GM21619 (cell line): ENCODE measurements at regions not wholly inside any gene's neighbourhood (a gene's known extent, or its start where the extent isn't known, plus 50 kb on each side); places are given as distances from the start of the nearest gene placed in this dataset.
A peak's percentile ranks its signal among the peaks of the same experiment; 100 is the strongest.
"Not testable (repeated sequence)": the region's sequence is repeated elsewhere in the genome, so short reads cannot be mapped to it uniquely, and the experiment has no call there.

Experiments
- ATAC-seq: cut with Tn5 transposase; IDR thresholded peaks from one replicate; pipeline ENCODE4 v1.9.1; 2021; ENCODE audit not compliant: unreplicated experiment

GRCh38 chr5:103883143-103883542 is 320.6 kb upstream of the NUDT12 start:
- no peak for ATAC-seq

- no peak for ATAC-seq
Measured at GRCh38 chr5:103881560-103881959, 319.0 kb upstream of the NUDT12 start.

DNA sequence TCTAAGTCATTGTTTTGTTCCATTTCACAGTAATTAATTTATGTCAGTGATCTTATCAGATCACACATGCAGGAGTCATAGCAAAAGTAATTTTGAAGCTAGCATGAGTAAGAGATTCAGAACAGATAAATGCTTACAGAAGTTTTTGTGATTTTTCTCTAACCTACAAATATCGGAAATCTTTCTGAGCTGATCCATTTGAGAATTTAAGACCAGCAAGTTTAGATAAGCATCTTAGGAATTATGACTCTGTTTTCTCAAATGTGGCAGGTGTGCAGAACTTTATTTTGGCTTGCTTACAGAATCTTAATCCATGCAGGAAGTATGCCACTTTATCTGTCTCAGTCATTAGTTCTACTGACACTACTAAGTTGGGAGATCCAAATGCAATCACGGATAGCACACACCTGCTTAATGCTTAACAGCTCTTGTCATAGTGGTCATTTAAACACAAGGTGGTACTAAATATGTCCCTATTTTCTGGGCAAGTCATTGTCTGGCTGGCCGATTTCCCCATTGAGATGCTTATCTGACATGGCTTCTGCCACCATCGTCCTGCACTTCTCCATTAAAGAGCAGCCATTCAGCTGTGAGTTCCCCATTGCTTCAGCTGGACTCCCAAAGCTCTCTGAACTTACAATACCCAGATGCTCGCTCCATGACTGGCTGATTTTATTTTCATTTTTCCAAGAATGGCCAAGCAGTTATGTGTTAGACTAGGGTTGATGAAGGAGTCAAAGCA is 305.4 kb upstream of the NUDT12 start:
- ATAC-seq: no peak

DNA sequence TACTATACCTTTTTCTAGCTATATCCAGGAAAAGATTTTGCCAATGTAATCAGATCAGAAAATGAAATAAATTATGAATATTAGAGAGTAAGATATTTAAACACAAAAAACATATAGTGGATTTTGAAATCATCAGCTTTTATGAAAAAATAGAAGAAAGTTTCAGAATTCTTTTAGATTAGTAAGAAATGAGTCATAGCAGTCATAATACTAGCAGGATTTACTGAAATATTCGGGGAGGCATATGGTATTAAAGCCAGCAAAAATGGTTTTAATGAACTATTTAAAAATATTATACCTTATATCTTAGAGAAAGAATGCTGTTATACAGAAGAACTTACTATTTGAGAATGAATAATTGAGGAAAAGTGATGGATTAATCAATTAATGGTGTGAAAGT is 303.6 kb upstream of the NUDT12 start:
- ATAC-seq: no peak

- ATAC-seq: no peak
Measured at GRCh38 chr5:103862398-103862797, 299.8 kb upstream of the NUDT12 start.

DNA sequence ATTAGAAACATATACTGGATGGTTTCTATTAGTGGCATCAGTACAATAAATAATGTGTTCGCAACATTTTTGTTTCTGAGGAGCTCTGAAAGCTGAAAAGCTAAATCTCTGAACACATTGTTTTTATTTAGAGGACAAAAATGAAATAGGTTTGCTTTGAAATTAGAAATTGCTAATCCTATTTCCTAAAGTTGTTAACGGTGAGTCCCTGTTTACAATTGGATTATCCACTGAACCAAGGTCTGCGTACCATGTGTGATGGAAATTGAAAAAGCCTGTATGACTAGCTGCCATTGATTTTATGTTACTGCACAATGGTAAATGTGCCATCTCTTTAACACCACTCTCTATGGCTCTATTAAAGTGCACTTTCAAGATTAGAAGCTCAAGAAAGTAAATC is 297.7 kb upstream of the NUDT12 start:
- no peak for ATAC-seq

- ATAC-seq: not testable (repeated sequence)
Measured at GRCh38 chr5:103858367-103858766, 295.8 kb upstream of the NUDT12 start.

GRCh38 chr5:103851091-103851490 is 288.5 kb upstream of the NUDT12 start:
- no peak for ATAC-seq

GRCh38 chr5:103849934-103850333 is 287.3 kb upstream of the NUDT12 start:
- no peak for ATAC-seq

GRCh38 chr5:103847060-103847459 is 284.5 kb upstream of the NUDT12 start:
- ATAC-seq: no peak

DNA sequence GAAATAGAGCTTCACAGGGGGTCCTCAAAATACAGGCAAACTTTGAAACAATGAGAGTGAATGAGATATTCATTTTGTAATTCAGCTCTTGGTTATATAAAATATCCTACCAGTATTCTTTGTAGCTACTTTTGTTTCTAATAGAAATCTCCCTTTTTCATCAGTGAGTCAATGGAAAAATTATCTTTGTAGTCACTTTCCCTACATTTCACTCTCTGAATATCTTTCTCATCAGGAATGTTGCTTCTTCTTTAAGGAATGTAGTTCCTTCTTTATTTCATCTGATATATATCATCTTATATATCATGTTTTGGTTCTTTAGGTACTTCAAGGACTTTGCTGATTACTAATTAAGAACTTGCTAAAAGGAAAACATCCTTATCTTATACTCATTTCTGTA is 280.3 kb upstream of the NUDT12 start:
- ATAC-seq: no peak

DNA sequence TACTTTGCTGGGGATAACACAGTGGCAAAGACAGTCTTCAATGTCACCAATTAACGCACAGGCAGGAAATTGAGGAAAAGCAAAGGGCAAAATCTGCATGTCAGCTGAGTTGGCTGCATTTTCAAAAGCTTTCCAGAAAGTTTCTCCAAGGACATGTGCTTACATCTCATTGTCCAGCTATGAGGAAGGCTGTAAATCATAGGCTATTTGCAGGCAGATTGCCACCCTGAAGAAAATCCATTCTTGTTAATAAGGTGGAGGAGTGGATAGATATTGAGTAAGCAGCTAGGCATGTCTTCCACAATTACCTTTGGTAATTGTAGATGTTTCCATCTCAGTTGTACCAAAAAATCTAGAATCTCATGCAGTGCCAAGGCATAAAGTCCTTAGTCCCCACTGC is 278.0 kb upstream of the NUDT12 start:
- ATAC-seq: no peak

GRCh38 chr5:103834216-103834615 is 271.6 kb upstream of the NUDT12 start:
- no peak for ATAC-seq

- no peak for ATAC-seq
Measured at GRCh38 chr5:103829585-103829984, 267.0 kb upstream of the NUDT12 start.

- no peak for ATAC-seq
Measured at GRCh38 chr5:103827976-103828375, 265.4 kb upstream of the NUDT12 start.

DNA sequence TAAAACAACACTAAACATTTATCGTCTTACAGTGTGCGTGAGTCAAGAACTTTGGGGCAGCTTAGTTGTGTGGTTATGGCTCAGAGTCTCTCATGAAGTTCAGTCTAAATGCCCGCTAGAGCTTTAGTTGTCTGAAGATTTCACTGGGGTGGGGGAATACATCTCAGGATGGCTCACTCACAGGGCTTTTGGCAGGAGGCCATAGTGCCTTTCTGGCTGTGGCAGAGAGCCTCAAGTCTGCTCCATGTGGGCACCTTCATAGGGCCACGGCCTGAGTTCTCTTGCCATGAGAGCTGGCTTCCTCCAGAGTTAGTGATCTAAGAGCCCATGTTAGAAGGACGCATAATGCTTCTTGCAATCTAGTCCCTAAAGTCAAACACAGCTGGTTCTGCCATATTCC is 258.8 kb upstream of the NUDT12 start:
- ATAC-seq: no peak

DNA sequence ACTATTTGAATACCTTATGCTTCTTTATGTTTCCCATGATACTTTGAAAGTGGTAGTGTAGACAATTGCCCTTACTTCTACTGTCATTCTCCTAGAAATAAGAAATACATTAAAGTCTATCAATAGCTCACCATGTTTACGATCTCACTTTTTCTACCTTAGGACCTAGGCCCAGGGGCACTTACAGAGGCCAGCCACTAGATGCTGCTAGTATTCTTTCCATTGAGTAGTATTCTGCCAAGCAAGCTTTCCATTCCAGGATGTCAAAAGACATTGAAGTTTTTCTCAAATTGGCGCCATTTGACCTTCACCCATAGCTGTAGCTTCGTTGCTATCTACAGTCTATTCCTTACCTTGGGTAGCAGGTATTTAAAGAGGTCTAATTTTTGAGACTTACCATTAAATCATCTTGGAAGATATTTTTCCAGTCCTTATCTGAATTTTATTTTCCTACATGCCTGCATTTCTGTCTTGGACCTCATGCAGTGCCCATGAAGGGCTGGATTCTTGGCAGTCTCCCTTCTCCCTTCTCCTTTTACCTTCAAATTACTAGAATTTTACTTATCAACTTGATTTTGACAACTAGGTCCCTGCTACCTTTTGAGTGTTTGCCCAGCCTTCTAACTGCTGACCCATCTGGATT is 246.0 kb upstream of the NUDT12 start:
- ATAC-seq: peak; percentile 95

DNA sequence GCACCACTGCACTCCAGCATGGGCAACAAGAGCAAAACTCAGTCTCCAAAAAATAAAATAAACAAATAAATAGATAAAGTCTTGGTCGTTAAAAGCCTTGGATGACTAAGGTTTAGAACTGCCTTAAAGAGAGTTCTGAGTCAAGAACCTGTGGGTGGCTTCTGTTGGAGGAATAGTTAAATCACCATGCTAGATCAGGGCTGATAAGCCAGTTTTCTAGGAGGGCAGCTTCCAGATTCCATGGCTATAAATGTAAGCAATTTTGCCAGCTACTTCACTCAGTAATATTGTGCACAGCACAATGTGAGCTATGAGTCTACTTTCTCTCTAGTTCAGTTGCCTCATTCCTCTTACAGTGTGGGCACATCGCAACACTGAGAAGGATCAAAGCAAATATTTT is 242.1 kb upstream of the NUDT12 start:
- no peak for ATAC-seq

DNA sequence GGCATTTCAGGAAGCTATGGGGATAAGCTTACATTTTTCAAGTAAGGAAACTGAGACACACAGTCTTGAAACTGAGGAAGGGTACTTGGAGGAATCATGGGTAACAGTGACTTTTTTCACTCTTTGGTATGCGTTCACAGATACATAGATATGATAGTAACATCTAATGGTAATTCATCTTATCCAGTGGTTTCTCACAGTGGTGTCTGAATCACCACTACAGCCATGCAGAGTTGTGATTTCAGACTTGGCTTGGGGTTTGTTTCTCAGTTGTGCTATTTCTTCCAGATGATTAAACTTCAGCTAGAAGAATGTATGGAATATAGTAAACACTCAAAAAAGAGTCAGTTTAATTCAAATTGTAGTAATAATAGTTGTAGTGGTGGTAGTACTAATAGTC is 239.1 kb upstream of the NUDT12 start:
- no peak for ATAC-seq

DNA sequence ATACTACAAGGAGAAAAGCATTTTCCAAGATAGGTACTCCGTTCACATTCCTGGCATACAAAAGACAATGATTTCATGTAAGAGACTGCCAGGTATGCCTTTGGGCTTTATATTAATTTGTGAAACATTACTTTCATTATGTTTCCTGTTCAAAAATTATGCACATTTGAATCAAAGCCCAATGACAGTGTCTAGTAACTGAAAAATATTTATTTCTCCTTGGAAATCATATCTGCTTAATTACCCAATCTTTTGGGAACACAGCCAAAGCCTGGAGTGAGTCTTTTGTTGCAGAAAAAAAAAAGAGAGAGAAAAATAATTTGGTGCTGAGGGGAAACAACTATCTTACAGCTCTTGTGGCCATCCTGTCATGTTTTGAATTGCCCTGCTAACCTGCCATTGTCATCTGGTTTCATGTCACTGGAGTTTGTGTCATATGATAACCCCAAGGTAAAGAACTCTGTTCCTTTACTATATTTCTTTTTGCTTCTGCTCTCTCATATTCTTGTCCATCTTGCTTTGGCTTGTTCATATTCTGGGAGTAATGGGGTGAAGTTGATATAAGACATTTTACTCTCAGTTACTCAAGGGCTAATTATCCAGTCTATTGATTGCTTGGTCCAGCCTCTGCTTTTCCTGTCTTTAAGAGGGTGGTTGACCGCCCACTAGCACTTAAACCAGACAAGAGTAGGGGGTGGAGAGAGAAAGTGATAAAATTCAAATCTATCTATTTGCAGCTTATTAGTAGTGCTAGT is 238.3 kb upstream of the NUDT12 start:
- ATAC-seq: no peak

GRCh38 chr5:103793595-103794182 is 231.1 kb upstream of the NUDT12 start:
- no peak for ATAC-seq

DNA sequence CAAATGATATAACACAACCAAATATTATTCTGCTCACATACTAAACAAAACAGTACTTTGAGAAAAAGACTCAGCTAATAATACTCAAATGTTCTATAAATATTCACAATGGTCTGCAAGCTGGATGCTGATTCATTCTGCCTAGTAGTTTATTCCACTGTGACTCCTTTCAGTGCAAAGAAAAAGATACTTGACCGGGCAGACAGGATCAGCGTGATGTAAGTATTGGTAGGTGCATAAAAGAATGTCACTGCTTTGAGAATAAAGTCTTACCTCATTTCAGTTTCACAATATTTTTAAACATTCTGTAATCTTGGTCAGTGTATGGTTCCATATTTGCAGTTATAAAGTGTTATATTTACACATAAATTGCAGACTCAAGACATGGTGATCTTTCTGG is 223.0 kb upstream of the NUDT12 start:
- no peak for ATAC-seq
